H9 (cell line): ENCODE measurements at regions not wholly inside any gene's neighbourhood (a gene's known extent, or its start where the extent isn't known, plus 50 kb on each side); places are given as distances from the start of the nearest gene placed in this dataset.
A peak's percentile ranks its signal among the peaks of the same experiment; 100 is the strongest.

Source experiments
- DNase-seq: peaks from one replicate; pipeline ENCODE4 v3.0.0-alpha.2; 2017
- H2AFZ ChIP-seq: one replicate; pipeline ENCODE4 v1.6.1; 2013; ENCODE audit warnings: mild to moderate bottlenecking, low read length, control low read depth, moderate library complexity
- H2AK5ac ChIP-seq: 2 replicates; pipeline ENCODE4 v1.6.1; 2013; ENCODE audit warnings: low read length, control low read depth, mixed read lengths; ENCODE audit not compliant: insufficient read length
- H2BK120ac ChIP-seq: one replicate; pipeline ENCODE4 v1.6.1; 2013; ENCODE audit warnings: low read depth, mild to moderate bottlenecking, low read length, control low read depth, inconsistent platforms; ENCODE audit not compliant: poor library complexity, severe bottlenecking
- H2BK12ac ChIP-seq: 2 replicates; pipeline ENCODE4 v1.6.1; 2013; ENCODE audit warnings: low read length, control low read depth, mixed read lengths, low read depth; ENCODE audit not compliant: insufficient read length
- H2BK15ac ChIP-seq: 2 replicates; pipeline ENCODE4 v1.6.1; 2013; ENCODE audit warnings: low read depth, low read length, control low read depth
- H2BK20ac ChIP-seq: one replicate; pipeline ENCODE4 v1.6.1; 2013; ENCODE audit warnings: low read depth, mild to moderate bottlenecking, low read length, control low read depth, inconsistent platforms; ENCODE audit not compliant: poor library complexity, severe bottlenecking
- H2BK5ac ChIP-seq: 2 replicates; pipeline ENCODE4 v1.6.1; 2013; ENCODE audit warnings: low read length, control low read depth, mixed read lengths; ENCODE audit not compliant: insufficient read length
- H3K14ac ChIP-seq: 2 replicates; pipeline ENCODE4 v1.6.1; 2013; ENCODE audit warnings: low read length, control low read depth; ENCODE audit not compliant: insufficient read depth
- H3K18ac ChIP-seq: 2 replicates; pipeline ENCODE4 v1.6.1; 2013; ENCODE audit warnings: low read depth, mild to moderate bottlenecking, mixed read lengths, low read length, control low read depth; ENCODE audit not compliant: insufficient read length
- H3K23ac ChIP-seq: 2 replicates; pipeline ENCODE4 v1.6.1; 2013; ENCODE audit warnings: low read length, control low read depth, mixed read lengths, low read depth; ENCODE audit not compliant: insufficient read length
- H3K23me2 ChIP-seq: 2 replicates; pipeline ENCODE4 v1.6.1; 2013; ENCODE audit warnings: low read depth, mild to moderate bottlenecking, mixed read lengths, low read length, control low read depth; ENCODE audit not compliant: insufficient read length, poor library complexity, severe bottlenecking
- H3K27ac ChIP-seq: 2 replicates; pipeline ENCODE4 v1.5.1; 2013; ENCODE audit warnings: low read length, control low read depth, mixed read lengths, low read depth; ENCODE audit not compliant: insufficient read length
- H3K27me3 ChIP-seq: 2 replicates; pipeline ENCODE4 v1.6.1; 2013; ENCODE audit warnings: low read length, control low read depth, inconsistent platforms; ENCODE audit not compliant: insufficient read depth
- H3K4ac ChIP-seq: 2 replicates; pipeline ENCODE4 v1.6.1; 2013; ENCODE audit warnings: low read depth, mild to moderate bottlenecking, control low read depth, inconsistent platforms, low read length, moderate library complexity
- H3K4me1 ChIP-seq: 2 replicates; pipeline ENCODE4 v1.6.1; 2013; ENCODE audit warnings: low read length, control low read depth, inconsistent platforms; ENCODE audit not compliant: insufficient read depth
- H3K4me2 ChIP-seq: 2 replicates; pipeline ENCODE4 v1.6.1; 2013; ENCODE audit warnings: low read length, control low read depth, mixed read lengths; ENCODE audit not compliant: insufficient read length, insufficient read depth
- H3K56ac ChIP-seq: 2 replicates; pipeline ENCODE4 v1.6.1; 2013; ENCODE audit warnings: low read depth, mild to moderate bottlenecking, mixed read lengths, low read length, control low read depth; ENCODE audit not compliant: insufficient read length
- H3K79me1 ChIP-seq: 2 replicates; pipeline ENCODE4 v1.6.1; 2013; ENCODE audit warnings: low read depth, mild to moderate bottlenecking, moderate library complexity, low read length, control low read depth, inconsistent platforms; ENCODE audit not compliant: insufficient read depth, poor library complexity, severe bottlenecking
- H3K79me2 ChIP-seq: 2 replicates; pipeline ENCODE4 v1.6.1; 2013; ENCODE audit warnings: low read length, control low read depth, inconsistent platforms; ENCODE audit not compliant: insufficient read depth
- H3K9ac ChIP-seq: 2 replicates; pipeline ENCODE4 v1.6.1; 2013; ENCODE audit warnings: low read length, control low read depth, mixed read lengths; ENCODE audit not compliant: insufficient read length; ENCODE audit errors: extremely low read depth
- H3K9me3 ChIP-seq: one replicate; pipeline ENCODE4 v1.6.1; 2013; ENCODE audit warnings: low read depth, low read length, inconsistent platforms; ENCODE audit not compliant: control insufficient read depth
- H3T11ph ChIP-seq: one replicate; pipeline ENCODE4 v1.6.1; 2013; ENCODE audit warnings: mild to moderate bottlenecking, low read length, control low read depth, inconsistent platforms
- H4K20me1 ChIP-seq: one replicate; pipeline ENCODE4 v1.6.1; 2013; ENCODE audit not compliant: control insufficient read depth, insufficient read length, insufficient read depth
- H4K5ac ChIP-seq: 2 replicates; pipeline ENCODE4 v1.6.1; 2013; ENCODE audit warnings: low read depth, mild to moderate bottlenecking, mixed read lengths, low read length, control low read depth; ENCODE audit not compliant: insufficient read length
- H4K8ac ChIP-seq: replicated peaks from 2 replicates; pipeline ENCODE4 v1.6.1; 2013; ENCODE audit warnings: low read length, control low read depth, mixed read lengths, low read depth; ENCODE audit not compliant: insufficient read length
- H4K91ac ChIP-seq: 2 replicates; pipeline ENCODE4 v1.6.1; 2013; ENCODE audit warnings: low read depth, mild to moderate bottlenecking, moderate library complexity, mixed read lengths, low read length, control low read depth; ENCODE audit not compliant: insufficient read length
- H3K27ac Mint-ChIP-seq, 3 experiments: 2 replicates in 2 of 3; 3 replicates in 1 of 3; pipeline ENCODE4 v1.8.0; 2020 to 2021; ENCODE audit warnings: mixed read lengths in 3 of 3, mild to moderate bottlenecking in 1 of 3, moderate library complexity in 1 of 3
- H3K27me3 Mint-ChIP-seq: 2 replicates; pipeline ENCODE4 v1.8.0; 2021; ENCODE audit warnings: low read depth, mild to moderate bottlenecking, moderate library complexity, mixed read lengths
- H3K36me3 Mint-ChIP-seq, 3 experiments: 2 replicates in 2 of 3; 3 replicates in 1 of 3; pipeline ENCODE4 v1.8.0; 2020 to 2021; ENCODE audit warnings: low read depth in 3 of 3, mixed read lengths in 3 of 3; ENCODE audit not compliant: insufficient read depth in 1 of 3
- H3K4me1 Mint-ChIP-seq, 2 experiments: 2 replicates each; pipeline ENCODE4 v1.8.0; 2020; ENCODE audit warnings: mixed read lengths in 2 of 2
- H3K4me3 Mint-ChIP-seq, 2 experiments: 2 replicates in 1 of 2; 3 replicates in 1 of 2; pipeline ENCODE4 v1.8.0; 2020 to 2021; ENCODE audit warnings: mild to moderate bottlenecking in 2 of 2, mixed read lengths in 2 of 2, moderate library complexity in 1 of 2
- H3K9me3 Mint-ChIP-seq, 2 experiments: 2 replicates in 1 of 2; 3 replicates in 1 of 2; pipeline ENCODE4 v1.8.0; 2020; ENCODE audit warnings: mild to moderate bottlenecking in 2 of 2, mixed read lengths in 2 of 2, moderate library complexity in 1 of 2
- WGBS: extraction: QIAGEN DNeasy Blood & Tissue Kit; methylation state at CpG from one replicate; pipeline ENCODE4 v1.1.7; 2013; ENCODE audit warnings: missing lambda C conversion rate, low lambda C conversion rate, mixed read lengths; ENCODE audit not compliant: insufficient read length; ENCODE audit errors: extremely low coverage; 5-methylcytosine and 5-hydroxymethylcytosine counted together
- TF ChIP-seq, protein P1 (sequence below): fragments of 200-600 bp; sonication (generic); conservative IDR thresholded peaks from 3 replicates; pipeline ENCODE4 v1.8.0; 2021; ENCODE audit warnings: antibody characterized with exemption, mild to moderate bottlenecking

DNA sequence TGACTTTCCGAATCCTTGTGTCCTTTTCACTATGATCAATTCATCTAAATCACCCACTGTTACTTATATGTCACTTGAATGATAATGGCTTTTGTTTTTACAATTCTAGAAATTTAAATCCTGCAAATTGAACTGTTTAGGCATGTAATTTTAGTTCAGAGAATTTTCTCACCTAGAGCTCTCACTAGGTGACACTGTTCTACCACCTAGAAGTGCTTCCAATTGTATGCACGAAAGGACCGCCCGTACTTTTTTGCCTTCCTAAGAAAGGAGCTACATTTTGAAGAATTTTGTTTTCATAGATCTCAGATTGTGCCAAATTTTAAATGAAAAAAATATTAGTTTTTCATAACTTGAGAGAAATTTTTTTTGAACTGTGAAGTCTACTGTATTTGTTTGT lies 481.6 kb upstream of the FSTL5 start:
- no peak overlapping the region for H3K27ac Mint-ChIP-seq
- Histone ChIP-seq H2BK12ac (no peak overlapping the region), H2BK120ac (no peak overlapping the region), H3K56ac (no peak overlapping the region), H3K27me3 (no peaks in the 10 kb centered on the region), H4K5ac (no peak overlapping the region), H3K23ac (no peak overlapping the region), H3K14ac (no peak overlapping the region), H3K9ac (no peak overlapping the region), H3K23me2 (no peaks in the 10 kb centered on the region), H2BK20ac (no peak overlapping the region), H3K9me3 (no peaks in the 10 kb centered on the region), H2AFZ (no peak overlapping the region), H4K8ac (no peak overlapping the region), H2BK15ac (no peak overlapping the region), H3K4ac (no peak overlapping the region), H3K79me2 (no peaks in the 10 kb centered on the region), H4K91ac (no peak overlapping the region), H3K4me1 (no peaks in the 10 kb centered on the region), H2BK5ac (no peak overlapping the region), H3K79me1 (no peaks in the 10 kb centered on the region), H3K4me2 (no peak overlapping the region), H3K18ac (no peak overlapping the region), H3K27ac (no peak overlapping the region), H3T11ph (no peak overlapping the region), H4K20me1 (no peaks in the 10 kb centered on the region), H2AK5ac (no peak overlapping the region)
- no peak overlapping the region for H3K4me3 Mint-ChIP-seq
- H3K4me1 Mint-ChIP-seq = peaks cover 0 to 2% of the 10 kb centered on the region in 2 experiments; a peak in 1 of 4 replicates
- no peak for DNase-seq
- TF ChIP-seq, protein P1, sequence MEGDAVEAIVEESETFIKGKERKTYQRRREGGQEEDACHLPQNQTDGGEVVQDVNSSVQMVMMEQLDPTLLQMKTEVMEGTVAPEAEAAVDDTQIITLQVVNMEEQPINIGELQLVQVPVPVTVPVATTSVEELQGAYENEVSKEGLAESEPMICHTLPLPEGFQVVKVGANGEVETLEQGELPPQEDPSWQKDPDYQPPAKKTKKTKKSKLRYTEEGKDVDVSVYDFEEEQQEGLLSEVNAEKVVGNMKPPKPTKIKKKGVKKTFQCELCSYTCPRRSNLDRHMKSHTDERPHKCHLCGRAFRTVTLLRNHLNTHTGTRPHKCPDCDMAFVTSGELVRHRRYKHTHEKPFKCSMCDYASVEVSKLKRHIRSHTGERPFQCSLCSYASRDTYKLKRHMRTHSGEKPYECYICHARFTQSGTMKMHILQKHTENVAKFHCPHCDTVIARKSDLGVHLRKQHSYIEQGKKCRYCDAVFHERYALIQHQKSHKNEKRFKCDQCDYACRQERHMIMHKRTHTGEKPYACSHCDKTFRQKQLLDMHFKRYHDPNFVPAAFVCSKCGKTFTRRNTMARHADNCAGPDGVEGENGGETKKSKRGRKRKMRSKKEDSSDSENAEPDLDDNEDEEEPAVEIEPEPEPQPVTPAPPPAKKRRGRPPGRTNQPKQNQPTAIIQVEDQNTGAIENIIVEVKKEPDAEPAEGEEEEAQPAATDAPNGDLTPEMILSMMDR = peak; percentile 68
- no peaks in the 10 kb centered on the region for H3K27me3 Mint-ChIP-seq
- H3K9me3 Mint-ChIP-seq = no peaks in the 10 kb centered on the region; a peak in 1 of 5 replicates
- H3K36me3 Mint-ChIP-seq = no peaks in the 10 kb centered on the region
- no CpG with 5 or more reads among the region's 4 CpGs for WGBS
